ENCODE measurements at regions not wholly inside any gene's neighbourhood (a gene's known extent, or its start where the extent isn't known, plus 50 kb on each side); places are given as distances from the start of the nearest gene placed in this dataset.

DNA sequence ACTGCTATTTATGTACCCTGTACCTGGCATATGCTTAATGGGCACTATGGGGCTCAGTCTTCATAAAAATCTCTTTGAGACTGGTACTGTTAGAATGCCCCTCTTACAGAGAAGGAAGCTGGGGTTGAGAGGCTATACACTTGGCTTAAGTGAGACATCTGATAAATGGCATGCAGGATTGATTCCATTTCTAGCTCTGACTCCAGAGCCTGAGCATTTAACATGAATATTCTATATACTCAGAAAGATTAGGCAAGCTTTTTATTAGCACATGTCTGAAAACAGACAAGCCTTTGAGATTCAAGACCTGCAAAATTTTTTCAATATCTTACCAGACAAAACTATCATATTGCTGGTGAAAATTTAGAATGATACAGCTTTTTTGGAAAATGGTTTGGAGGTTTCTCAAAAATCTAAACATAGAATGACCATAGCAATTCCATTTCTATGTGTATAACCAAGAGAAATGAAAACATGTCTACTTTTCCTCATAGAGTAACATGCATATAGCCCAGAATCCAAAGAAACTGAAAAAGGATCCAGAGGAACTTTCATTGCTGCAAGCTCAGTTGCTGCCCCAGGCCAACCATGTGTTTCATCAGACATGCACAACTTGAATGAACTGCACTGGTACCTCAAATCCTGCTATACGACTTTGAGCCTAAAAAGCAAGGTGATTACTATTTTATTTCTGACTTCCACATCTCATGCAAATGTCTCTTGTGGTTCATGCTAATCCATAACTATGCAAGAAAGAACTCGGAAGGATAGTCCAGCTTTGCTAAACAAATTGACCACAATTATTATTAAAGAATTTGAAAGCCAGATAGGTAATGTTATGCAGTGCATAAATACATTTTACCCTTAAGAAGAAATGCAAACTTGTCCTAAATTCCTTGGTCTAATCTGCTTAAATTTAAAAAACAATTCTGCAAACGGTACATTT lies 389.0 kb upstream of the GRIA1 start:
- WGBS, 2 donors, result 67 to 68% methylated on average over 3 of the region's 3 CpGs
- intact Hi-C loops (cut with DNase I), result no loop called here
- Histone ChIP-seq H3K36me3 (no peaks in the 10 kb centered on the region), H3K27me3 (no peaks in the 10 kb centered on the region), H3K27ac (no peak overlapping the region), H3K4me3 (no peak overlapping the region), H3K4me1 (peaks cover 0 to 6% (median 0%) of the 10 kb centered on the region in 9 donors), H3K9me3 (peaks cover 0 to 13% (median 0%) of the 10 kb centered on the region in 11 donors)
- ATAC-seq, result no peak
- TF ChIP-seq, protein P1, sequence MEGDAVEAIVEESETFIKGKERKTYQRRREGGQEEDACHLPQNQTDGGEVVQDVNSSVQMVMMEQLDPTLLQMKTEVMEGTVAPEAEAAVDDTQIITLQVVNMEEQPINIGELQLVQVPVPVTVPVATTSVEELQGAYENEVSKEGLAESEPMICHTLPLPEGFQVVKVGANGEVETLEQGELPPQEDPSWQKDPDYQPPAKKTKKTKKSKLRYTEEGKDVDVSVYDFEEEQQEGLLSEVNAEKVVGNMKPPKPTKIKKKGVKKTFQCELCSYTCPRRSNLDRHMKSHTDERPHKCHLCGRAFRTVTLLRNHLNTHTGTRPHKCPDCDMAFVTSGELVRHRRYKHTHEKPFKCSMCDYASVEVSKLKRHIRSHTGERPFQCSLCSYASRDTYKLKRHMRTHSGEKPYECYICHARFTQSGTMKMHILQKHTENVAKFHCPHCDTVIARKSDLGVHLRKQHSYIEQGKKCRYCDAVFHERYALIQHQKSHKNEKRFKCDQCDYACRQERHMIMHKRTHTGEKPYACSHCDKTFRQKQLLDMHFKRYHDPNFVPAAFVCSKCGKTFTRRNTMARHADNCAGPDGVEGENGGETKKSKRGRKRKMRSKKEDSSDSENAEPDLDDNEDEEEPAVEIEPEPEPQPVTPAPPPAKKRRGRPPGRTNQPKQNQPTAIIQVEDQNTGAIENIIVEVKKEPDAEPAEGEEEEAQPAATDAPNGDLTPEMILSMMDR (IDR thresholded peaks at IDR 0.05), result no peak
- DNase-seq, result no peak

DNA sequence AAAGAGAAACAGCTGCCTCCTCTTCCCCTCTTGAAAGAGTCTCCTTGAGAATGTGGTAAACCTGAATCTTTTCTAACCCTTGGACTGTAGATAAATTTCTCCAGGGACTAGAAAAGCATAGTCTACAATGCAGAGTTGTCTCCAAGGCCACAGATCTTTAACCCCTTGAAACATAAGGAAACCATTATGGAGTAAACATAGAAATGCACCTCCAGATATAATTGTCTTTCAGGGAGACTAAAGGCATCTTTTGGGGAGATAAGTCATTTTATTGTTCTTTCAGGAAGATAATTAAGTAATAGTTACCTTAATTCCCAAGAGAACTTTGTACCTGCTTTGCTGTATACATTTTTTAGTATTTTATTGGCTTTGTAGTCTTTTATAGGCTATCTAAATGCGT lies 373.6 kb upstream of the GRIA1 start:
- no peak overlapping the region for H3K27ac ChIP-seq
- DNase-seq (no peak), ATAC-seq (no peak)
- H3K4me1 ChIP-seq, result no peaks in the 10 kb centered on the region
- no peak overlapping the region for H3K4me3 ChIP-seq
- no peaks in the 10 kb centered on the region for H3K36me3 ChIP-seq
- intact Hi-C loops (cut with DNase I), result no loop called here
- H3K27me3 ChIP-seq, result no peaks in the 10 kb centered on the region
- H3K9me3 ChIP-seq, result no peaks in the 10 kb centered on the region
- TF ChIP-seq, protein P1 (IDR thresholded peaks at IDR 0.05), result no peak
- WGBS, 2 donors, result 55 to 71% methylated on average over 1 of the region's 1 CpG

DNA sequence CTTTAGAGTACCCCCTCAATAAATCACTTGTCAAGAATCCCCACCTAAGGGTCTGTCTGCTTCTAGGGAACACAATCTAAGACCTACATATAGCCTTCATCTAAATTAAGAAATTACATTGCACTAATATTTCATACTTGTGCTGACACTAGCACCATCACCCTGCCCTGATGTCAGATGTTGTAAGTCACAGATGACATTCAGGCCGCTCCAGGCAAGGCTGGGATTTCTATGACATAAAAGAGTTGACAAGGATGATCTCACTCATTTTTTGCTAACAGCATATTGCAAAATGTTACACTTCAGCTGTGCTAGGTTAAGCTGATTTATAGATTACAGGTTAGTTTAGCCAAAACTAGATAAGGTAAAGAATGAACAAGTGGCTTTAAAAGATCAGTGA lies 372.5 kb upstream of the GRIA1 start:
- Histone ChIP-seq H3K9me3 (no peaks in the 10 kb centered on the region), H3K27ac (no peak overlapping the region), H3K4me3 (no peak overlapping the region), H3K36me3 (no peaks in the 10 kb centered on the region), H3K27me3 (no peaks in the 10 kb centered on the region), H3K4me1 (no peaks in the 10 kb centered on the region)
- 81 to 87% methylated on average over 1 of the region's 1 CpG for WGBS, 2 donors
- intact Hi-C loops (cut with DNase I), result no loop called here
- ATAC-seq (no peak), DNase-seq (no peak)
- TF ChIP-seq, protein P1 (IDR thresholded peaks at IDR 0.05), result no peak

DNA sequence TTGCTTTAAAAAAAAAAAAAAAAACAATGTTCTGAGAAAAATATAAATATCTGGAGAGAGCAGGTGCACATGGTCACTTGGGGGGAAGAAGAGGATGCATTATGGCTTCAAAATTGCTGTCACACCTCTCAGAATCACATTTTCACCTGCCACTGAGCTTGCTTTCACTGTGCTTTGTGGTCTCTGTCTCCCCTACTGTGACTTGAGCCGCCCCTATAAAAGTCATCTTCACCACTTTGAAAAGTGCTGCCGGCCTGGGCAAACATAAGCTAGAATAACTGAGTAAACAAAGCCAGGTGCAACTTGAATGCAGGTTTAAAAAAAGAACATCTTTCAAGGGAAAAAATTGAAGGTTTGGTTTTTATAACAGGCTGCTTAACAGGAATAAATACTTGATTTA lies 368.1 kb upstream of the GRIA1 start:
- H3K36me3 ChIP-seq, result no peaks in the 10 kb centered on the region
- no peak overlapping the region for H3K4me3 ChIP-seq
- H3K27me3 ChIP-seq, result no peaks in the 10 kb centered on the region
- ATAC-seq, result no peak
- TF ChIP-seq, protein P1 (IDR thresholded peaks at IDR 0.05), result no peak
- no peaks in the 10 kb centered on the region for H3K9me3 ChIP-seq
- no peak overlapping the region for H3K27ac ChIP-seq
- H3K4me1 ChIP-seq, result no peaks in the 10 kb centered on the region
- intact Hi-C loops (cut with DNase I), result no loop called here
- WGBS, 2 donors, result 15 to 24% methylated on average over 2 of the region's 2 CpGs
- no peak for DNase-seq

All from heart right ventricle (tissue), 16 donors.